ENCODE measurements at regions not wholly inside any gene's neighbourhood (a gene's known extent, or its start where the extent isn't known, plus 50 kb on each side); places are given as distances from the start of the nearest gene placed in this dataset.

DNA sequence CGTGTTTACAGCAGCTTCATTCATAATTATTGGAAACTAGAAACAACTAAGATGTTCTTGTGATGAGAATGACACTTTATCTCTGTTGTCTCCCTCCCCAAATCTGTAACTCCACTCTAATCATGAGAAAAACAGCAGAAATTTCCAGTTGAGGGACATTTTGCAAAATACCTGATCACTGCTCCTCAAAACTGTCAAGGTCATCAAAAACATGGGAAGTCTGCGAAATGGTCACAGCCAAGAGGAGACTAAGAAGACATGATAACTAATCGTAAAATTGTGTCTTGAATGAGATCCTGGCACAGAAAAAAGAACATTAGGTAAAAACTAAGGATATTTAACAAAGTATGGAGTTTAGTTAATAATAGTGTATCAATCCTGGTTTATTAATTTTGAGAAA lies 204.2 kb downstream of the CYLD start:
- 0 out of 7 replicates have a peak, but pooled peaks cover 0 to 2% (median 0%) of the 10 kb centered on the region in 4 experiments for H3K27me3 ChIP-seq (replicated peaks in 1 of 4; ENCODE audit: control insufficient read depth in 3 of 4, extremely low read depth in 1 of 4, insufficient read depth in 3 of 4, low read length in 3 of 4)
- H4K5ac ChIP-seq (ENCODE audit: insufficient read length, low read depth, low read length): no peak overlapping the region
- WGBS, 2 experiments (ENCODE audit: extremely low coverage in 1 of 2, insufficient coverage in 1 of 2, insufficient read length in 1 of 2, insufficient replicate concordance in 2 of 2, low coverage in 1 of 2, low lambda C conversion rate in 2 of 2, missing lambda C conversion rate in 1 of 2): 77% methylated on average over 3 of the region's 3 CpGs; no CpG with 5 or more reads in 1 of the 2 experiments
- no peaks in the 10 kb centered on the region for H3K4me1 ChIP-seq (replicated peaks in 1 of 4; ENCODE audit: control insufficient read depth in 3 of 4, insufficient read depth in 4 of 4, low read length in 3 of 4)
- H4K8ac ChIP-seq (ENCODE audit: extremely low read depth, insufficient read depth, low read length): no peak overlapping the region
- no peak overlapping the region for H4K91ac ChIP-seq (replicated peaks; ENCODE audit: insufficient read length, low read length)
- H3K18ac ChIP-seq (ENCODE audit: extremely low read depth, low read length): no peak overlapping the region
- FAIRE-seq: no peak
- no peaks in the 10 kb centered on the region for H3K79me1 ChIP-seq (ENCODE audit: low read depth, low read length)
- H3K79me2 ChIP-seq (ENCODE audit: control insufficient read depth in 1 of 2, insufficient read depth in 2 of 2, low read length in 2 of 2): no peaks in the 10 kb centered on the region
- DNase-seq (ENCODE audit: low read depth in 1 of 2, low spot score in 2 of 2): no peak
- no peak overlapping the region for H2AFZ ChIP-seq (ENCODE audit: low read length)
- H3K23me2 ChIP-seq (ENCODE audit: low read depth, low read length): no peaks in the 10 kb centered on the region
- POLR2A ChIA-PET (ENCODE audit: partially characterized antibody): no interaction called here
- H3K9me3 ChIP-seq (ENCODE audit: insufficient read depth in 2 of 2, low read depth in 1 of 2, low read length in 1 of 2): no peaks in the 10 kb centered on the region
- CTCF ChIA-PET (ENCODE audit: partially characterized antibody): interaction anchor here (0.6 kb wide), 1 partner anchor 156 kb away, joined by 3 read pairs; no protein-coding TSS in a partner anchor
- no peaks in the 10 kb centered on the region for H3K36me3 ChIP-seq (ENCODE audit: control insufficient read depth in 2 of 4, insufficient read depth in 4 of 4, low read length in 3 of 4)
- no peak overlapping the region for H2BK5ac ChIP-seq (ENCODE audit: low read depth, low read length)
- no peak overlapping the region for H3K4ac ChIP-seq (replicated peaks; ENCODE audit: insufficient read length, low read depth, low read length)
- H3K23ac ChIP-seq (ENCODE audit: insufficient read length): no peak overlapping the region
- no peak overlapping the region for H2BK20ac ChIP-seq (ENCODE audit: low read length)
- no peak overlapping the region for H2BK12ac ChIP-seq (ENCODE audit: low read depth, low read length)
- H3K56ac ChIP-seq (replicated peaks; ENCODE audit: insufficient read length, low read depth, low read length): no peak overlapping the region
- H4K20me1 ChIP-seq (replicated peaks in 1 of 2; ENCODE audit: control insufficient read depth in 1 of 2, insufficient read depth in 2 of 2, low read length in 2 of 2): no peaks in the 10 kb centered on the region
- H3K4me3 ChIP-seq (ENCODE audit: extremely low read depth in 1 of 4, insufficient read depth in 2 of 4, low read depth in 3 of 4, low read length in 4 of 4): no peak overlapping the region
- no peak overlapping the region for H2AK5ac ChIP-seq (ENCODE audit: low read depth, low read length)
- no peak overlapping the region for H2BK15ac ChIP-seq (ENCODE audit: low read length)
- no peak overlapping the region for H3K27ac ChIP-seq (ENCODE audit: low read depth, low read length)
- H3K14ac ChIP-seq (ENCODE audit: insufficient read length): no peak overlapping the region
- H2BK120ac ChIP-seq (replicated peaks; ENCODE audit: low read depth, low read length): no peak overlapping the region
- TF ChIP-seq SP2 (IDR thresholded peaks at IDR 0.05; ENCODE audit: low read length): no peak
- TF ChIP-seq SAP30 (IDR thresholded peaks at IDR 0.05; ENCODE audit: insufficient read depth, insufficient replicate concordance, low read length): no peak
- TF ChIP-seq, protein P1, sequence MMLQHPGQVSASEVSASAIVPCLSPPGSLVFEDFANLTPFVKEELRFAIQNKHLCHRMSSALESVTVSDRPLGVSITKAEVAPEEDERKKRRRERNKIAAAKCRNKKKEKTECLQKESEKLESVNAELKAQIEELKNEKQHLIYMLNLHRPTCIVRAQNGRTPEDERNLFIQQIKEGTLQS (IDR thresholded peaks at IDR 0.05; ENCODE audit: insufficient read depth, low read depth, low read length): no peak
- no peak for TF ChIP-seq JUN (IDR thresholded peaks at IDR 0.05; ENCODE audit: low read depth, low read length)
- no peak for TF ChIP-seq BCL11A (IDR thresholded peaks at IDR 0.05; ENCODE audit: low read depth in 2 of 2, low read length in 2 of 2)
- TF ChIP-seq RAD21 (IDR thresholded peaks at IDR 0.05 in 1 of 2, conservative IDR thresholded peaks at IDR 0.05 in 1 of 2; ENCODE audit: low read depth in 2 of 2, low read length in 2 of 2): no peak
- TF ChIP-seq POLR2AphosphoS5 (IDR thresholded peaks at IDR 0.05; ENCODE audit: low read depth, low read length): no peak
- TF ChIP-seq SRF (IDR thresholded peaks at IDR 0.05; ENCODE audit: low read depth, low read length): no peak
- no peak for TF ChIP-seq SIX5 (IDR thresholded peaks at IDR 0.05; ENCODE audit: low read depth, low read length)
- TF ChIP-seq CHD2 (IDR thresholded peaks at IDR 0.05; ENCODE audit: low read length): no peak
- H3K9ac ChIP-seq (replicated peaks in 1 of 4; ENCODE audit: extremely low read depth in 1 of 4, low read depth in 3 of 4, low read length in 3 of 4): no peak overlapping the region
- H3K4me2 ChIP-seq (ENCODE audit: insufficient read depth in 1 of 2, low read depth in 2 of 2, low read length in 2 of 2): no peak overlapping the region
